MM.1S (cell line): ENCODE measurements at regions not wholly inside any gene's neighbourhood (a gene's known extent, or its start where the extent isn't known, plus 50 kb on each side); places are given as distances from the start of the nearest gene placed in this dataset.

Experiments used
- DNase-seq: peaks from one replicate; pipeline ENCODE4 v3.0.0-alpha.2; 2015
- H2AFZ ChIP-seq: fragments of 300-600 bp; sonication (generic); 2 replicates; pipeline ENCODE4 v1.6.0; 2016; ENCODE audit warnings: antibody characterized with exemption, low read length
- H3F3A ChIP-seq: fragments of 300-600 bp; sonication (generic); 2 replicates; pipeline ENCODE4 v1.6.1; 2016; ENCODE audit warnings: mild to moderate bottlenecking, antibody characterized with exemption, low read length, moderate library complexity, mixed read lengths; ENCODE audit not compliant: insufficient read depth
- H3K27ac ChIP-seq: fragments of 300-600 bp; sonication (generic); 2 replicates; pipeline ENCODE4 v1.5.1; 2016; ENCODE audit warnings: mild to moderate bottlenecking, low read length
- H3K27me3 ChIP-seq: fragments of 300-600 bp; sonication (generic); replicated peaks from 2 replicates; pipeline ENCODE4 v1.6.0; 2016; ENCODE audit warnings: low read length; ENCODE audit not compliant: insufficient read depth
- H3K36me3 ChIP-seq: fragments of 300-600 bp; sonication (generic); replicated peaks from 2 replicates; pipeline ENCODE4 v1.6.1; 2016; ENCODE audit warnings: mild to moderate bottlenecking, low read length, mixed read lengths; ENCODE audit not compliant: insufficient read depth
- H3K4me1 ChIP-seq: fragments of 300-600 bp; sonication (generic); 2 replicates; pipeline ENCODE4 v1.6.1; 2016; ENCODE audit warnings: low read length, mixed read lengths
- H3K4me2 ChIP-seq: fragments of 300-600 bp; sonication (generic); 2 replicates; pipeline ENCODE4 v1.6.0; 2016; ENCODE audit warnings: low read depth, low read length
- H3K4me3 ChIP-seq: fragments of 300-600 bp; sonication (generic); 2 replicates; pipeline ENCODE4 v1.5.1; 2016; ENCODE audit warnings: low read length, mixed read lengths
- H3K79me2 ChIP-seq: fragments of 300-600 bp; sonication (generic); 2 replicates; pipeline ENCODE4 v1.6.1; 2016; ENCODE audit warnings: mixed run types, low read length, mixed read lengths
- H3K9ac ChIP-seq: fragments of 300-600 bp; sonication (generic); 2 replicates; pipeline ENCODE4 v1.6.1; 2016; ENCODE audit warnings: low read length, mixed read lengths
- H3K9me2 ChIP-seq: fragments of 300-600 bp; sonication (generic); replicated peaks from 2 replicates; pipeline ENCODE4 v1.6.1; 2016; ENCODE audit warnings: mild to moderate bottlenecking, low read length, mixed read lengths; ENCODE audit not compliant: insufficient read depth
- H3K9me3 ChIP-seq: fragments of 300-600 bp; sonication (generic); replicated peaks from 2 replicates; pipeline ENCODE4 v1.6.1; 2016; ENCODE audit warnings: mild to moderate bottlenecking, low read length, mixed read lengths; ENCODE audit not compliant: insufficient read depth
- H4K20me1 ChIP-seq: fragments of 300-600 bp; sonication (generic); 2 replicates; pipeline ENCODE4 v1.6.1; 2016; ENCODE audit warnings: mild to moderate bottlenecking, low read length, moderate library complexity, mixed read lengths; ENCODE audit not compliant: insufficient read depth
- EZH2 ChIP-seq: fragments of 300-600 bp; sonication (generic); optimal IDR thresholded peaks from 2 replicates; pipeline ENCODE3; 2017; ENCODE audit warnings: low read depth, mild to moderate bottlenecking, antibody characterized with exemption, low read length, mixed read lengths
- EZH2phosphoT487 ChIP-seq: fragments of 300-600 bp; sonication (generic); IDR thresholded peaks from 2 replicates; pipeline ENCODE4 v1.6.1; 2018; ENCODE audit warnings: antibody characterized with exemption, low read length
- TF ChIP-seq, protein P1 (sequence below): fragments of 300-600 bp; sonication (generic); IDR thresholded peaks from 2 replicates; pipeline ENCODE4 v1.5.1; 2016; ENCODE audit warnings: antibody characterized with exemption, low read length, mixed read lengths

- H3K4me1 ChIP-seq: no peaks in the 10 kb centered on the region
- no peaks in the 10 kb centered on the region for H3K36me3 ChIP-seq
- TF ChIP-seq EZH2phosphoT487 (no peak), EZH2 (no peak)
- TF ChIP-seq, protein P1, sequence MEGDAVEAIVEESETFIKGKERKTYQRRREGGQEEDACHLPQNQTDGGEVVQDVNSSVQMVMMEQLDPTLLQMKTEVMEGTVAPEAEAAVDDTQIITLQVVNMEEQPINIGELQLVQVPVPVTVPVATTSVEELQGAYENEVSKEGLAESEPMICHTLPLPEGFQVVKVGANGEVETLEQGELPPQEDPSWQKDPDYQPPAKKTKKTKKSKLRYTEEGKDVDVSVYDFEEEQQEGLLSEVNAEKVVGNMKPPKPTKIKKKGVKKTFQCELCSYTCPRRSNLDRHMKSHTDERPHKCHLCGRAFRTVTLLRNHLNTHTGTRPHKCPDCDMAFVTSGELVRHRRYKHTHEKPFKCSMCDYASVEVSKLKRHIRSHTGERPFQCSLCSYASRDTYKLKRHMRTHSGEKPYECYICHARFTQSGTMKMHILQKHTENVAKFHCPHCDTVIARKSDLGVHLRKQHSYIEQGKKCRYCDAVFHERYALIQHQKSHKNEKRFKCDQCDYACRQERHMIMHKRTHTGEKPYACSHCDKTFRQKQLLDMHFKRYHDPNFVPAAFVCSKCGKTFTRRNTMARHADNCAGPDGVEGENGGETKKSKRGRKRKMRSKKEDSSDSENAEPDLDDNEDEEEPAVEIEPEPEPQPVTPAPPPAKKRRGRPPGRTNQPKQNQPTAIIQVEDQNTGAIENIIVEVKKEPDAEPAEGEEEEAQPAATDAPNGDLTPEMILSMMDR: no peak
- H2AFZ ChIP-seq: no peak overlapping the region
- no peaks in the 10 kb centered on the region for H3F3A ChIP-seq
- H3K9me3 ChIP-seq: no peaks in the 10 kb centered on the region
- H3K4me2 ChIP-seq: no peak overlapping the region
- DNase-seq: no peak
- no peak overlapping the region for H3K4me3 ChIP-seq
- H4K20me1 ChIP-seq: no peaks in the 10 kb centered on the region
- H3K27ac ChIP-seq: no peak overlapping the region
- no peaks in the 10 kb centered on the region for H3K27me3 ChIP-seq
- H3K9me2 ChIP-seq: no peaks in the 10 kb centered on the region
- H3K9ac ChIP-seq: no peak overlapping the region
- no peaks in the 10 kb centered on the region for H3K79me2 ChIP-seq
Measured at GRCh38 chr13:106796280-106797047, 228.5 kb upstream of the ARGLU1 start.

DNA sequence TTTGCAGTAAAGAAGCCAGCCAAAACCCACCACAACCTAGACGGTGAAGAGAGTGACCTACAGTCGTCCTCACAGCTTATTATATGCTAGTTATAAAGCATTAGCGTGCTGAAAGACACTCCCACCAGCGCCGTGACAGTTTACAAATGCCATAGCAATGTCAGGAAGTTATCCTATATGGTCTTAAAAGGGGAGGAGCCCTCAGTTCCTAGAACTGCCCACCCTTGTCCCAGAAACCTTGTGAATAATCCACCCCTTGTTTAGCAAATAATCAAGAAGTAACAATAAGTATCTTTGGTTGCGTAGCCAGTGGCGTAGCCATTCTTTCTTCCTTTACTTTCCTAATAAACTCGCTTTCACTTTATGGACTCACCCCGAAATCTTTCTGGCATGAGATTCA, 227.9 kb upstream of the ARGLU1 start:
- no peaks in the 10 kb centered on the region for H3K27me3 ChIP-seq
- no peaks in the 10 kb centered on the region for H3K79me2 ChIP-seq
- H4K20me1 ChIP-seq: no peaks in the 10 kb centered on the region
- H3K36me3 ChIP-seq: no peaks in the 10 kb centered on the region
- H3K4me3 ChIP-seq: no peak overlapping the region
- no peaks in the 10 kb centered on the region for H3K9me2 ChIP-seq
- TF ChIP-seq, protein P1: no peak
- TF ChIP-seq EZH2phosphoT487 (no peak), EZH2 (no peak)
- H3K4me2 ChIP-seq: no peak overlapping the region
- H3K9ac ChIP-seq: no peak overlapping the region
- no peaks in the 10 kb centered on the region for H3F3A ChIP-seq
- no peak overlapping the region for H2AFZ ChIP-seq
- no peaks in the 10 kb centered on the region for H3K9me3 ChIP-seq
- no peak overlapping the region for H3K27ac ChIP-seq
- H3K4me1 ChIP-seq: no peaks in the 10 kb centered on the region
- DNase-seq: no peak

DNA sequence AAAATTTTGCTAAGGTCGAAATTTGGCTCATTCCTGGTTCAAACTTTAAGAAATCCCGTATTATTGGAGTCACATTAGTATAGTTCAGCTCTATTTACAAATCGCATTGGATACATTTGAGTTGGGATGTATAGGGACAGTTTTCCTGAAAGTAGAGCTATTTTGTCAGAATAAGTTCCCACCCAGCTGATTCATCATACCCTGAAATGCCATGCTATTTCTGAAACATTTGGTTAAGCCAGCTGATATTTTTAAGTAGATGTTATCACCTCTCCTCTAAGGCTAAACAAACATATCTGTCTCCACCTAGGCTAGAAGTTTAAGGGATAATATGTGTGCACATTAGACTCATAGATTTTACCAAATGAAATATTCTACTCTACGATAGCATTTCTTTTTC, 226.2 kb upstream of the ARGLU1 start:
- DNase-seq: no peak
- no peaks in the 10 kb centered on the region for H3F3A ChIP-seq
- no peaks in the 10 kb centered on the region for H3K9me3 ChIP-seq
- no peak for TF ChIP-seq EZH2phosphoT487
- TF ChIP-seq EZH2: no peak
- TF ChIP-seq, protein P1: no peak
- H2AFZ ChIP-seq: no peak overlapping the region
- H3K36me3 ChIP-seq: no peaks in the 10 kb centered on the region
- H3K9me2 ChIP-seq: no peaks in the 10 kb centered on the region
- H3K4me2 ChIP-seq: no peak overlapping the region
- H3K79me2 ChIP-seq: no peaks in the 10 kb centered on the region
- no peaks in the 10 kb centered on the region for H3K4me1 ChIP-seq
- H3K9ac ChIP-seq: no peak overlapping the region
- no peak overlapping the region for H3K4me3 ChIP-seq
- H3K27ac ChIP-seq: no peak overlapping the region
- H4K20me1 ChIP-seq: no peaks in the 10 kb centered on the region
- H3K27me3 ChIP-seq: no peaks in the 10 kb centered on the region
